ENCODE measurements at regions not wholly inside any gene's neighbourhood (a gene's known extent, or its start where the extent isn't known, plus 50 kb on each side); places are given as distances from the start of the nearest gene placed in this dataset.

DNA sequence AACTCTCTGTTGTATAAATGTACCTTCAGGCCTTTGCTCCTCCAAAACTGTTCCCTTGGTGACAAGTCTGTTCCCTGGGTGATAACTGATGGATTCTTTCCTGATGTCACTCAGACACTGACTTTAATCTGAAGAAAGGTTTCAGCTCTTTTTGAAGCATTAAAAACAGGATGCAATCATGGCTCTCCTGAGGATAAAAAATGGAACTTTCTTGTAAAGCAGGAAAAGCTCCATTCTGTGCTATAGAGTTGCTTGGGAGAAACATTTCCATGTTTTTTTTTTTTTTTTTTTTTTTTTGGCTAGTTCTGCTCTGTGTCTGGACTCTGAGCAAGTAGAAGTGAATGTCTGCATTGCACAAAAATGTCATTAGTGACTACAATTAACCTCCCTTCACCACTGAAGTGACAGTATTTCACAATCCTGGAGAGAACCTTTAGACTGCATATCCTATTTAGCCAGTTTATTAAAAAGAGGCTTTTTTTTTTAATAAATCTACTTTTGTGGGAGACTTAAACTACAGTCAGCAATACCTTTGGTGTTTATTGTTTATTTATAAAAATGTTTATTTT lies 101.7 kb upstream of the PRMT6 start:
- H3K27me3 Mint-ChIP-seq (ENCODE audit: unreplicated experiment), result no peaks in the 10 kb centered on the region
- H3K4me3 Mint-ChIP-seq (ENCODE audit: unreplicated experiment), result no peak overlapping the region
- no peaks in the 10 kb centered on the region for H3K36me3 Mint-ChIP-seq (ENCODE audit: low read depth, unreplicated experiment)
- no peak overlapping the region for H3K27ac Mint-ChIP-seq (ENCODE audit: unreplicated experiment)
- H3K9me3 Mint-ChIP-seq (ENCODE audit: unreplicated experiment), result no peaks in the 10 kb centered on the region
- TF ChIP-seq, protein P1, sequence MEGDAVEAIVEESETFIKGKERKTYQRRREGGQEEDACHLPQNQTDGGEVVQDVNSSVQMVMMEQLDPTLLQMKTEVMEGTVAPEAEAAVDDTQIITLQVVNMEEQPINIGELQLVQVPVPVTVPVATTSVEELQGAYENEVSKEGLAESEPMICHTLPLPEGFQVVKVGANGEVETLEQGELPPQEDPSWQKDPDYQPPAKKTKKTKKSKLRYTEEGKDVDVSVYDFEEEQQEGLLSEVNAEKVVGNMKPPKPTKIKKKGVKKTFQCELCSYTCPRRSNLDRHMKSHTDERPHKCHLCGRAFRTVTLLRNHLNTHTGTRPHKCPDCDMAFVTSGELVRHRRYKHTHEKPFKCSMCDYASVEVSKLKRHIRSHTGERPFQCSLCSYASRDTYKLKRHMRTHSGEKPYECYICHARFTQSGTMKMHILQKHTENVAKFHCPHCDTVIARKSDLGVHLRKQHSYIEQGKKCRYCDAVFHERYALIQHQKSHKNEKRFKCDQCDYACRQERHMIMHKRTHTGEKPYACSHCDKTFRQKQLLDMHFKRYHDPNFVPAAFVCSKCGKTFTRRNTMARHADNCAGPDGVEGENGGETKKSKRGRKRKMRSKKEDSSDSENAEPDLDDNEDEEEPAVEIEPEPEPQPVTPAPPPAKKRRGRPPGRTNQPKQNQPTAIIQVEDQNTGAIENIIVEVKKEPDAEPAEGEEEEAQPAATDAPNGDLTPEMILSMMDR (IDR thresholded peaks at IDR 0.05; ENCODE audit: unreplicated experiment), result no peak
- peaks cover 3% of the 10 kb centered on the region for H3K4me1 Mint-ChIP-seq (ENCODE audit: unreplicated experiment)
- DNase-seq (ENCODE audit: low spot score), result no peak

DNA sequence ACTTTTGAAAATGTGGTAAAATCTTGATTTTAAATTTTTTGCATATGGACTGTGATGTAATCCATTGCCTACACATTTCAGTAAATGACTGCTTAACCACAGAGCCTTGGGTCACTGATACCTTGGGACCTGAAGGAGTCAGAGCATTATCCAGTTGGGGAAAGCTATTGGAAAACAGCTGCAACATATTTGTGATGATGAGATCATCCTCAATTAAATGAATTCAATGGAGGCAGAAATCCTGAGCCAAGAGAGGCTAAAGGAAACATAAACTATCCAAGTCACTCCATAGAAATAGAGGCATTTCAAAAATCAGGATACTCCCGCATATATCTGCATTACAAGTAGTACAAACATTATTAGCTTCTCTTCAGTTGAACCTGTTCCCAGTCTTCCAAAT lies 99.8 kb upstream of the PRMT6 start:
- DNase-seq (ENCODE audit: low spot score), result no peak
- H3K4me1 Mint-ChIP-seq (ENCODE audit: unreplicated experiment), result peaks cover 3% of the 10 kb centered on the region
- no peak overlapping the region for H3K27ac Mint-ChIP-seq (ENCODE audit: unreplicated experiment)
- H3K27me3 Mint-ChIP-seq (ENCODE audit: unreplicated experiment), result no peaks in the 10 kb centered on the region
- TF ChIP-seq, protein P1 (IDR thresholded peaks at IDR 0.05; ENCODE audit: unreplicated experiment), result no peak
- no peaks in the 10 kb centered on the region for H3K9me3 Mint-ChIP-seq (ENCODE audit: unreplicated experiment)
- no peak overlapping the region for H3K4me3 Mint-ChIP-seq (ENCODE audit: unreplicated experiment)
- H3K36me3 Mint-ChIP-seq (ENCODE audit: low read depth, unreplicated experiment), result no peaks in the 10 kb centered on the region

DNA sequence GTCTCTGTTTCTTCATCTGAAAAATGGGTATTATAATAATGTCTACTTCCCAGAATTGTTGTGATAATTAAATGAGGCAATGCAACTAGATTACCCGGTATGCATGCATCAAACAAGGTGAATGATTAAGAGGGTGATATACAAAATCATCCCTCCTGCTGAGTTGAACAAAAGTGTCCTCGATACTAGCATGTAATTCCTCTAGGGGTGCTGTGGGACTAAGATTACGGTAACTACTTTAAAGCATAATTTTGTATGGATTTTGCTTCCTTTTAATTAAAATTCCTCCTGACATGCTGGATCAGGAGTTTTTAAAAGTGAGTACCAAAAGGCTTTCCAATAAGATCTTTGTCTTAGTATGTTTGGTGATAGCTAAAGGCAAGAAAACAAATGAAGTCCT lies 98.7 kb upstream of the PRMT6 start:
- TF ChIP-seq, protein P1 (IDR thresholded peaks at IDR 0.05; ENCODE audit: unreplicated experiment), result no peak
- Mint-ChIP-seq H3K27me3 (ENCODE audit: unreplicated experiment) (no peaks in the 10 kb centered on the region), H3K36me3 (ENCODE audit: low read depth, unreplicated experiment) (no peaks in the 10 kb centered on the region), H3K9me3 (ENCODE audit: unreplicated experiment) (no peaks in the 10 kb centered on the region), H3K27ac (ENCODE audit: unreplicated experiment) (no peak overlapping the region), H3K4me3 (ENCODE audit: unreplicated experiment) (no peak overlapping the region), H3K4me1 (ENCODE audit: unreplicated experiment) (peaks cover 3% of the 10 kb centered on the region)
- no peak for DNase-seq (ENCODE audit: low spot score)

DNA sequence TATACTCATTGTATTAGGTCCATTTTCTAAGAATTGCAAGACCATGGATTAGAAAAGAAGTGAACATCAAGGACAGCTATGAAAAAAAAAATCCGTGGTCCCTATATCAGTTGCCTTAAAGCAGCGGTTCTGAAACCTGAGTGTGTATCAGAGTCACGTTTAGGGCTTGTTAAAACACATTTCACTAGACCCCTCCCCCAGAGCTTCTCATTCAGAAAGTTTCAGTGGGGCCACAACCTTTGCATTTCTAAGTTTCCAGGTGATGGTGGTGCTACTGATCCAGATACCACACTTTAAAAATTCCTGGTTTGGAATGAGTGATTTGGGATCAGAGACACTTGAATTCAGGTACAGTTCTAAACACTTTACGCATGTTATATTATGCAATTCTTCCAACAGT lies 96.1 kb upstream of the PRMT6 start:
- no peaks in the 10 kb centered on the region for H3K36me3 Mint-ChIP-seq (ENCODE audit: low read depth, unreplicated experiment)
- no peaks in the 10 kb centered on the region for H3K4me1 Mint-ChIP-seq (ENCODE audit: unreplicated experiment)
- H3K27ac Mint-ChIP-seq (ENCODE audit: unreplicated experiment), result no peak overlapping the region
- no peaks in the 10 kb centered on the region for H3K9me3 Mint-ChIP-seq (ENCODE audit: unreplicated experiment)
- H3K27me3 Mint-ChIP-seq (ENCODE audit: unreplicated experiment), result no peaks in the 10 kb centered on the region
- DNase-seq (ENCODE audit: low spot score), result no peak
- no peak overlapping the region for H3K4me3 Mint-ChIP-seq (ENCODE audit: unreplicated experiment)
- TF ChIP-seq, protein P1 (IDR thresholded peaks at IDR 0.05; ENCODE audit: unreplicated experiment), result no peak

DNA sequence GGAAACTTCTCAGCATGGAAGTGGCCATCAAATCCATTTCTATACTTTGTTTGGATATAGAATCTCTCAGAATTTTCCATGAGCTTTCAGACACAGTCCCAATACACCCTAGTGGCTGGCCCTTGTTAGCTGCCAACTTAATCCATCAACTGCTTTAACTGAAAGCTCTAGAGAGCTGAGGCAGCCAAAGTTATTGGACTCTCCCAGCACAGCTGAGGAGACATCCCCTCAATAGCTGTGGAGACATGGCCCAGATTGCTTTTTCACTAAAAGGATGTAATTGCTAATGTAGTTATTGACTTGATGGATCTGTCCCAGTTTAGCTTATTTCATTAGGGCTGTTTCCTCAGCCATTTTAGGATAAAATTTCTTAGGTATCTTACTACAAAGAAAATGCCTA lies 94.8 kb upstream of the PRMT6 start:
- Mint-ChIP-seq H3K27ac (ENCODE audit: unreplicated experiment) (no peak overlapping the region), H3K4me3 (ENCODE audit: unreplicated experiment) (no peak overlapping the region), H3K4me1 (ENCODE audit: unreplicated experiment) (no peaks in the 10 kb centered on the region), H3K36me3 (ENCODE audit: low read depth, unreplicated experiment) (no peaks in the 10 kb centered on the region), H3K27me3 (ENCODE audit: unreplicated experiment) (no peaks in the 10 kb centered on the region), H3K9me3 (ENCODE audit: unreplicated experiment) (no peaks in the 10 kb centered on the region)
- TF ChIP-seq, protein P1 (IDR thresholded peaks at IDR 0.05; ENCODE audit: unreplicated experiment), result no peak
- no peak for DNase-seq (ENCODE audit: low spot score)
